K562 (cell line): ENCODE measurements at regions not wholly inside any gene's neighbourhood (a gene's known extent, or its start where the extent isn't known, plus 50 kb on each side); places are given as distances from the start of the nearest gene placed in this dataset.
"Not testable (repeated sequence)": the region's sequence is repeated elsewhere in the genome, so short reads cannot be mapped to it uniquely, and the experiment has no call there.

Experiments
- ATAC-seq: fragments of 200-7000 bp; cut with Tn5 transposase; 3 replicates; pipeline ENCODE4 v1.9.1; 2020; ENCODE audit warnings: moderate library complexity
- BruUV-seq: library from RNA; stranded (reverse); fragments of 400-500 nt; replicated peaks from 2 replicates; lab custom pipeline; 2021; lab: Mats Ljungman, UMichigan
- CTCF ChIA-PET: fragments of 300-600 bp; formaldehyde crosslinking; extraction: SDS; loops from one replicate; lab custom pipeline; 2021; ENCODE audit warnings: low intra/inter-chr PET ratio; lab: Yijun Ruan, JAX
- POLR2A ChIA-PET: fragments of 300-600, 350-650 bp; sonication (Branson Sonifier 250); formaldehyde crosslinking; extraction: SDS; loops from one replicate; lab custom pipeline; 2021; ENCODE audit warnings: antibody characterized with exemption, inconsistent platforms; lab: Yijun Ruan, JAX
- DNase-seq, 4 experiments: peaks; one replicate each; pipeline versions ENCODE4 v3.0.0 to v3.0.0-alpha.2; 2011 to 2018; ENCODE audit warnings: low spot score in 3 of 4, mixed read lengths in 3 of 4; ENCODE audit errors: extremely low read depth in 1 of 4
- FAIRE-seq: peaks from 2 replicates; lab custom pipeline; 2011; peaks lifted over from hg19 to GRCh38; lab: Jason Lieb, UNC
- H2AFZ ChIP-seq: 2 replicates; pipeline ENCODE4 v1.6.0; 2011; ENCODE audit warnings: low read depth, low read length, control low read depth, inconsistent platforms
- H3K27ac ChIP-seq: fragments of 200-600 bp; 3 replicates; pipeline ENCODE4 v1.8.0; 2011; ENCODE audit warnings: low read depth, mild to moderate bottlenecking, control low read depth, inconsistent platforms, low read length, moderate library complexity, mixed read lengths; ENCODE audit errors: extremely low read depth
- H3K27me3 ChIP-seq, 2 experiments: fragments of 300-600 bp in 1 of 2; 2 replicates in 1 of 2; 3 replicates in 1 of 2; pipeline versions ENCODE4 v1.6.0 to v1.8.0; 2011; ENCODE audit warnings: inconsistent platforms in 2 of 2, low read length in 2 of 2, mild to moderate bottlenecking in 1 of 2, mixed read lengths in 1 of 2, moderate library complexity in 1 of 2; ENCODE audit not compliant: control insufficient read depth in 2 of 2, insufficient read depth in 2 of 2
- H3K36me3 ChIP-seq: fragments of 300-600 bp; 3 replicates; pipeline ENCODE4 v1.8.0; 2011; ENCODE audit warnings: mild to moderate bottlenecking, low read length, inconsistent platforms; ENCODE audit not compliant: control insufficient read depth, insufficient read depth
- H3K4me1 ChIP-seq, 2 experiments: fragments of 200-600 bp in 1 of 2; replicated peaks in 1 of 2; 2 replicates in 1 of 2; 3 replicates in 1 of 2; pipeline versions ENCODE4 v1.5.1 to v1.8.0; 2011; ENCODE audit warnings: inconsistent platforms in 2 of 2, low read length in 2 of 2, mild to moderate bottlenecking in 1 of 2, mixed read lengths in 1 of 2, moderate library complexity in 1 of 2; ENCODE audit not compliant: control insufficient read depth in 2 of 2, insufficient read depth in 2 of 2
- H3K4me2 ChIP-seq: 2 replicates; pipeline ENCODE4 v1.6.1; 2011; ENCODE audit warnings: low read length, control low read depth, inconsistent platforms, mixed read lengths; ENCODE audit not compliant: insufficient read depth
- H3K4me3 ChIP-seq: fragments of 200-600 bp; sonication (generic), shearing (Covaris generic); 2 replicates; pipeline ENCODE4 v1.5.1; 2016; ENCODE audit warnings: control low read depth, inconsistent platforms
- H3K79me2 ChIP-seq: fragments of 200-600 bp; 3 replicates; pipeline ENCODE4 v1.8.0; 2011; ENCODE audit warnings: low read length, inconsistent platforms; ENCODE audit not compliant: control insufficient read depth, insufficient read depth
- H3K9ac ChIP-seq, 2 experiments: 2 replicates each; pipeline versions ENCODE4 v1.6.0 to v1.6.1; 2011; ENCODE audit warnings: low read depth in 2 of 2, low read length in 2 of 2, control low read depth in 1 of 2, inconsistent platforms in 1 of 2, mild to moderate bottlenecking in 1 of 2, mixed read lengths in 1 of 2; ENCODE audit not compliant: insufficient read depth in 1 of 2
- H3K9me1 ChIP-seq: one replicate; pipeline ENCODE4 v1.6.0; 2011; ENCODE audit warnings: inconsistent platforms, mild to moderate bottlenecking, low read length, moderate library complexity; ENCODE audit not compliant: control insufficient read depth, insufficient read depth
- H3K9me3 ChIP-seq: replicated peaks from 2 replicates; pipeline ENCODE4 v1.5.1; 2011; ENCODE audit warnings: low read depth, low read length, inconsistent platforms; ENCODE audit not compliant: control insufficient read depth, insufficient read depth
- H4K20me1 ChIP-seq: replicated peaks from 2 replicates; pipeline ENCODE4 v1.6.1; 2011; ENCODE audit warnings: low read length, inconsistent platforms, mixed read lengths; ENCODE audit not compliant: control insufficient read depth, insufficient read depth
- BRD4 ChIP-seq: fragments of 200-600 bp; sonication (generic); IDR thresholded peaks from 2 replicates; pipeline ENCODE4 v1.6.1; 2017; ENCODE audit warnings: inconsistent platforms
- MLLT1 ChIP-seq, 2 experiments: fragments of 450-650 bp; IDR thresholded peaks; 2 replicates each; pipeline ENCODE4 v1.6.1; 2016
- NR2C2 ChIP-seq, 2 experiments: fragments of 200-800 bp in 1 of 2; sonication (Bioruptor generic) in 1 of 2; sonication (generic) in 1 of 2; formaldehyde crosslinking in 1 of 2; IDR thresholded peaks; 2 replicates each; pipeline versions ENCODE4 v1.6.1 to v1.8.0; 2016 to 2022; ENCODE audit warnings: mild to moderate bottlenecking in 1 of 2, missing compliant biosample characterization in 1 of 2, missing genetic modification characterization in 1 of 2, missing genetic modification reagents in 1 of 2
- WGBS: fragments of 100-300 bp; shearing (Covaris generic); methylation state at CpG from one replicate; pipeline ENCODE4 v1.1.6; 2016; ENCODE audit warnings: low coverage, mixed read lengths; ENCODE audit not compliant: insufficient coverage; ENCODE audit errors: missing lambda C conversion rate; 5-methylcytosine and 5-hydroxymethylcytosine counted together
- in situ Hi-C: fragments of 300-500 bp; cut with MboI; formaldehyde crosslinking; loops from 4 replicates; pipeline ENCODE4 v1.15.0; 2018; ENCODE audit warnings: inconsistent platforms, mixed read lengths
- intact Hi-C: fragments of 100-400 bp; cut with micrococcal nuclease; formaldehyde crosslinking; loops from 2 replicates; pipeline ENCODE4 v1.14.2; 2022

GRCh38 chr1:244300029-244300375, 151.7 kb downstream of the ADSS2 start:
- H3K9me1 ChIP-seq; in situ Hi-C loops; H2AFZ ChIP-seq; DNase-seq; H3K9me3 ChIP-seq; H3K36me3 ChIP-seq; FAIRE-seq; H3K9ac ChIP-seq; H3K79me2 ChIP-seq; H3K4me3 ChIP-seq; ATAC-seq; BruUV-seq; H4K20me1 ChIP-seq; H3K27me3 ChIP-seq; H3K27ac ChIP-seq; H3K4me2 ChIP-seq; TF ChIP-seq NR2C2 (CRISPR knock-in tag; IDR thresholded peaks at IDR 0.05): not testable (repeated sequence)
- intact Hi-C loops: loop anchor here (1.0 kb wide), 1 partner anchor 151 kb away; the partner anchor contains the start of gene ADSS2
- ChIA-PET CTCF (interaction anchor here (0.6 to 1.8 kb wide), 4 partner anchors 26 to 956 kb away, joined by 4 to 7 read pairs (median 6); no protein-coding TSS in a partner anchor), POLR2A (interaction anchor here (0.5 to 1.7 kb wide), 3 partner anchors 12 to 132 kb away, joined by 3 to 4 read pairs (median 3); no protein-coding TSS in a partner anchor)
- peaks cover 35 to 44% of the 10 kb centered on the region in 2 experiments for H3K4me1 ChIP-seq
- TF ChIP-seq MLLT1 (IDR thresholded peaks at IDR 0.05) (peak in 1 of 2 experiments; percentile 6; a peak in 2 of 4 replicates), BRD4 (peak; percentile 30; the same call in 1 of the 2 replicates), NR2C2 (tag; IDR thresholded peaks at IDR 0.05) (peak; percentile 53; the same call in 1 of the 2 replicates)
- 90% methylated on average over 7 of the region's 12 CpGs for WGBS
